ENCODE measurements at regions not wholly inside any gene's neighbourhood (a gene's known extent, or its start where the extent isn't known, plus 50 kb on each side); places are given as distances from the start of the nearest gene placed in this dataset.
"Not testable (repeated sequence)": the region's sequence is repeated elsewhere in the genome, so short reads cannot be mapped to it uniquely, and the experiment has no call there.

- H3K36me3 Mint-ChIP-seq (ENCODE audit: low read depth): no peaks in the 10 kb centered on the region
- H3K27ac Mint-ChIP-seq: no peak overlapping the region
- no peak overlapping the region for H3K4me3 Mint-ChIP-seq
- no peaks in the 10 kb centered on the region for H3K9me3 Mint-ChIP-seq
- no peaks in the 10 kb centered on the region for H3K27me3 Mint-ChIP-seq (ENCODE audit: low read depth)
- peaks cover 14% of the 10 kb centered on the region for H3K4me1 Mint-ChIP-seq (ENCODE audit: low read depth)
- no peak for DNase-seq (ENCODE audit: low spot score)
Observed at GRCh38 chrX:19198473-19198872, 76.2 kb upstream of the ADGRG2 start.

GRCh38 chrX:19202171-19202570 is 79.9 kb upstream of the ADGRG2 start:
- DNase-seq (ENCODE audit: low spot score): no peak
- no peak overlapping the region for H3K4me3 Mint-ChIP-seq
- H3K9me3 Mint-ChIP-seq: no peaks in the 10 kb centered on the region
- no peaks in the 10 kb centered on the region for H3K4me1 Mint-ChIP-seq (ENCODE audit: low read depth)
- H3K36me3 Mint-ChIP-seq (ENCODE audit: low read depth): no peaks in the 10 kb centered on the region
- no peak overlapping the region for H3K27ac Mint-ChIP-seq
- no peaks in the 10 kb centered on the region for H3K27me3 Mint-ChIP-seq (ENCODE audit: low read depth)

GRCh38 chrX:19204636-19205035 is 82.4 kb upstream of the ADGRG2 start:
- no peaks in the 10 kb centered on the region for H3K9me3 Mint-ChIP-seq
- no peak for DNase-seq (ENCODE audit: low spot score)
- no peak overlapping the region for H3K27ac Mint-ChIP-seq
- no peak overlapping the region for H3K4me3 Mint-ChIP-seq
- H3K36me3 Mint-ChIP-seq (ENCODE audit: low read depth): no peaks in the 10 kb centered on the region
- H3K27me3 Mint-ChIP-seq (ENCODE audit: low read depth): no peaks in the 10 kb centered on the region
- no peaks in the 10 kb centered on the region for H3K4me1 Mint-ChIP-seq (ENCODE audit: low read depth)

- Mint-ChIP-seq H3K4me3 (no peak overlapping the region), H3K27me3 (ENCODE audit: low read depth) (no peaks in the 10 kb centered on the region), H3K36me3 (ENCODE audit: low read depth) (no peaks in the 10 kb centered on the region), H3K27ac (no peak overlapping the region), H3K9me3 (no peaks in the 10 kb centered on the region), H3K4me1 (ENCODE audit: low read depth) (no peaks in the 10 kb centered on the region)
- DNase-seq (ENCODE audit: low spot score): no peak
Observed at GRCh38 chrX:19212037-19212436, 89.8 kb upstream of the ADGRG2 start.

DNA sequence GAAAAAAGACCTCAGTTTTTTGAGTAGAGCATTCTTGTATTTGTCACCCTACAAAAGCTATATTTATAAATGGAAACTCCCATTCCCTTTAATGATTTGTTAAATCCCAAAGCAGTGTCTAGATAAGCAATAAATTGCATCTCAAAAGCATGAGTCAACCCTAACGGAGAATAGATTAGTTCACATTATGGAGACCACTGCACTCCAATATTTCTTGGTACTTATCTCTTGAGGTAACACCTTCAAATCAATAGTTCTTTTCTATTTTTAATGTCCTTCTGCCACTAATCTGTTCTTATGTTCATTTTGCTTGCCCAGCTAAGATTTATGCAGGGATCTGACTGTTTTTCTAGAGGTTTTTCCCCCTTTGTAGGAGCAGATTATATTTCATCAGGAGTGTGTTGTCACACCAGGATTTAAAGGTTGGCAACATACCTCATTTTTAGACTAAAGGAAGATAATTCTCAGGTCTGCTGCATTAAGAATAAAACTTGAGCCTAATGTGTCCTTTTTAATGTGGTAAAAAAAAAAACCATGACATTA is 91.4 kb upstream of the ADGRG2 start:
- no peak for DNase-seq (ENCODE audit: low spot score)
- Mint-ChIP-seq H3K36me3 (ENCODE audit: low read depth) (no peaks in the 10 kb centered on the region), H3K4me1 (ENCODE audit: low read depth) (no peaks in the 10 kb centered on the region), H3K9me3 (no peaks in the 10 kb centered on the region), H3K4me3 (no peak overlapping the region), H3K27ac (no peak overlapping the region), H3K27me3 (ENCODE audit: low read depth) (no peaks in the 10 kb centered on the region)

GRCh38 chrX:19214311-19214710 is 92.0 kb upstream of the ADGRG2 start:
- Mint-ChIP-seq H3K27ac (no peak overlapping the region), H3K9me3 (no peaks in the 10 kb centered on the region), H3K4me3 (no peak overlapping the region), H3K27me3 (ENCODE audit: low read depth) (no peaks in the 10 kb centered on the region), H3K36me3 (ENCODE audit: low read depth) (no peaks in the 10 kb centered on the region), H3K4me1 (ENCODE audit: low read depth) (no peaks in the 10 kb centered on the region)
- no peak for DNase-seq (ENCODE audit: low spot score)

DNA sequence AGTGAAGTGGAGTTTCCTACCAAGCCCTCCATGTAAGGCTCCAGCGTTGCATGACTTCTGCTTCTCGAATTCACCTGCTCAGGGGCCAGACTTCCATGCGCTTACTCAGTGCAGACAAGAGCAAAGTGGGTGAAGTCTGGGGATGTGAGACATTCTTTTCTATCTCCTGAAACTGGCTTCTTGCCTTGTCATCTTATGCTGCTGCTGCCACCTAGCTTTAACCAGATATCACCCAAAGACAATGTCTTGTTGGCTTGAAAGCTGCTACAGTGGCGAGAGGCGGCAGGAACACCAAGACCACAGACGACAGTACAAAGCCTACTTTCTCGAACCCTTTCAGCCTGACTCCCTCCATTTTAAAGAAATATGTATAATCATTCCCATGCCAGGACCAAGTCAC is 103.6 kb upstream of the ADGRG2 start:
- H3K27ac Mint-ChIP-seq: no peak overlapping the region
- H3K36me3 Mint-ChIP-seq (ENCODE audit: low read depth): no peaks in the 10 kb centered on the region
- H3K9me3 Mint-ChIP-seq: no peaks in the 10 kb centered on the region
- H3K4me3 Mint-ChIP-seq: no peak overlapping the region
- H3K27me3 Mint-ChIP-seq (ENCODE audit: low read depth): no peaks in the 10 kb centered on the region
- H3K4me1 Mint-ChIP-seq (ENCODE audit: low read depth): no peaks in the 10 kb centered on the region
- no peak for DNase-seq (ENCODE audit: low spot score)

DNA sequence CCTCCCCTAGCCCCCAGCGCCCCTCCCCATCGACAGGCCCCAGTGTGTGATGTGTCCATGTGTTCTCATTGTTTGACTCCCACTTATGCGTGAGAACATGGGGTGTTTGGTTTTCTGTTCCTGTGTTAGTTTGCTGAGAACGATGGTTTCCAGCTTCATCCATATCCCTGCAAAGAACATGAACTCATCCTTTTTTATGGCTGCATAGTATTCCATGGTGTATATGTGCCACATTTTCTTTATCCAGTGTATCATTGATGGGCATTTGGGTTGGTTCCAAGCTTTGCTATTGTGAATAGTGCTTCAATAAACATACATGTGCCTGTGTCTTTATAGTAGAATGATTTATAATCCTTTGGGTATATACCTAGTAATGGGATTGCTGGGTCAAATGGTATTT is 107.6 kb upstream of the ADGRG2 start:
- not testable (repeated sequence) for H3K27ac Mint-ChIP-seq; DNase-seq (ENCODE audit: low spot score); H3K9me3 Mint-ChIP-seq; H3K4me3 Mint-ChIP-seq; H3K27me3 Mint-ChIP-seq (ENCODE audit: low read depth); H3K4me1 Mint-ChIP-seq (ENCODE audit: low read depth); H3K36me3 Mint-ChIP-seq (ENCODE audit: low read depth)

DNA sequence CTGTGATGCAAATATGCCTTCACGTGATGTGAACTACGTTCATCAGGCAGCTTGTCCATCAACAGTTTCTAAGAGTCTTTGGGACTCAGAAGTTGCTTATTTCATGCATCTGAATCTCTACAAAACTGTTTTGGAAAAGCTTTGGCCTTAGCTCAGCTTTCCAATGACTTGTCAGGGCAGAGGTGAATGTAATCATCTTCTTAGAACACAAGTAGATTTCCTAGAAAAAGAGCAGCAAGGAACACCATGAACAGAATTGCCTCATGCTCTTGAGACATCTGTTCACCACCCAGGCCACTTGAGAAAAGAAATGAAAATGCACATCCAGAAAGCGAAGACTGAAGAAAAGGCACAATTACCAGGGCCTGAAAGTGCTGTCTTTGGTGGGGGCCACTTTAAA is 105.8 kb upstream of the PDHA1 start:
- Mint-ChIP-seq H3K27ac (no peak overlapping the region), H3K27me3 (ENCODE audit: low read depth) (no peaks in the 10 kb centered on the region), H3K36me3 (ENCODE audit: low read depth) (no peaks in the 10 kb centered on the region), H3K9me3 (peaks cover 3% of the 10 kb centered on the region), H3K4me1 (ENCODE audit: low read depth) (no peaks in the 10 kb centered on the region), H3K4me3 (no peak overlapping the region)
- no peak for DNase-seq (ENCODE audit: low spot score)

DNA sequence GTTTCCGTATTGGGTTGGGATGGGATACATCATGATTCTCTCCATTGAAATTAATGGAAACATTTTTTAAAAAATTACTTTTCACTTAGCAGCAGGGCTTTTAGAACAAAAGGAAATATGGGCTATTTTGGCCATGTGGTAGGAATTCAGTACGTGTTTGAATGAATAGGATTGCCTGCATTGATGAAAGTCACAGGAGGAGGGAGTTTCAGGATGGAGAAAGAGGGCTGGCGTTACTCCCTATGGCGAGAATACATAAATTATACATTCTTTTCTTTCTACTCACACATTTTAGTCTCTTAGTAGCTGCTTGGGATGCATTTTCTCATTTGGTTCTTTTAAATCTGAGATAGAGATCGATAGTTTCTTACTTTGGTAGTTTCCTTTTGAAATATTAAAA is 100.3 kb upstream of the PDHA1 start:
- no peak overlapping the region for H3K4me3 Mint-ChIP-seq
- no peak overlapping the region for H3K27ac Mint-ChIP-seq
- H3K4me1 Mint-ChIP-seq (ENCODE audit: low read depth): no peaks in the 10 kb centered on the region
- H3K36me3 Mint-ChIP-seq (ENCODE audit: low read depth): no peaks in the 10 kb centered on the region
- peaks cover 3% of the 10 kb centered on the region for H3K9me3 Mint-ChIP-seq
- DNase-seq (ENCODE audit: low spot score): no peak
- no peaks in the 10 kb centered on the region for H3K27me3 Mint-ChIP-seq (ENCODE audit: low read depth)

- H3K36me3 Mint-ChIP-seq (ENCODE audit: low read depth); H3K27ac Mint-ChIP-seq; DNase-seq (ENCODE audit: low spot score); H3K27me3 Mint-ChIP-seq (ENCODE audit: low read depth); H3K4me3 Mint-ChIP-seq; H3K4me1 Mint-ChIP-seq (ENCODE audit: low read depth); H3K9me3 Mint-ChIP-seq: not testable (repeated sequence)
Observed at GRCh38 chrX:19244921-19245320, 98.8 kb upstream of the PDHA1 start.

GRCh38 chrX:19245711-19246269 is 97.9 kb upstream of the PDHA1 start:
- no peak overlapping the region for H3K27ac Mint-ChIP-seq
- H3K9me3 Mint-ChIP-seq: peaks cover 5% of the 10 kb centered on the region
- H3K36me3 Mint-ChIP-seq (ENCODE audit: low read depth): no peaks in the 10 kb centered on the region
- H3K27me3 Mint-ChIP-seq (ENCODE audit: low read depth): no peaks in the 10 kb centered on the region
- H3K4me3 Mint-ChIP-seq: no peak overlapping the region
- DNase-seq (ENCODE audit: low spot score): no peak
- no peaks in the 10 kb centered on the region for H3K4me1 Mint-ChIP-seq (ENCODE audit: low read depth)

GRCh38 chrX:19256986-19257385 is 86.7 kb upstream of the PDHA1 start:
- Mint-ChIP-seq H3K36me3 (ENCODE audit: low read depth) (no peaks in the 10 kb centered on the region), H3K9me3 (no peaks in the 10 kb centered on the region), H3K27ac (no peak overlapping the region), H3K27me3 (ENCODE audit: low read depth) (no peaks in the 10 kb centered on the region), H3K4me3 (no peak overlapping the region), H3K4me1 (ENCODE audit: low read depth) (no peaks in the 10 kb centered on the region)
- no peak for DNase-seq (ENCODE audit: low spot score)

GRCh38 chrX:19261026-19261425 is 82.7 kb upstream of the PDHA1 start:
- not testable (repeated sequence) for H3K4me1 Mint-ChIP-seq (ENCODE audit: low read depth); DNase-seq (ENCODE audit: low spot score); H3K27ac Mint-ChIP-seq; H3K27me3 Mint-ChIP-seq (ENCODE audit: low read depth); H3K36me3 Mint-ChIP-seq (ENCODE audit: low read depth); H3K4me3 Mint-ChIP-seq; H3K9me3 Mint-ChIP-seq

DNA sequence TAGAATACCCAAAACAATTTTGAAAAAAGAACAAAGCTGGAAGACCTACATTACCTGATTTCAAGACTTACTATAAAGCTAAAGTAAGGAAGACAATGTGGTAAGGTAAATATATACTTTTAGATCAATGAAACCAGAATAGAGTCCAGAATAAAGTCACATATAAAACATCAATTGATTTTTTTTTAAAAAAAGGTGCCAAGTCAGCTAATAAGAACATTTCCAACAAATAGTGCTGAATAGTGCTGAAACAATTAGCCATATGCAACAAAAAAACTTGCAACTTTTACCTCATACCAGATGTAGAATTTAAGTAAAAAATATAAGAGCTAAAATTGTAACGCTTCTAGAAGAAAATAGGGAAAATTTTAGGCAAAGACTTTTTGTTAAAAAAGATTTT is 73.0 kb upstream of the PDHA1 start:
- no peaks in the 10 kb centered on the region for H3K36me3 Mint-ChIP-seq (ENCODE audit: low read depth)
- no peak for DNase-seq (ENCODE audit: low spot score)
- H3K27me3 Mint-ChIP-seq (ENCODE audit: low read depth): peaks cover 2% of the 10 kb centered on the region
- no peak overlapping the region for H3K4me3 Mint-ChIP-seq
- no peaks in the 10 kb centered on the region for H3K4me1 Mint-ChIP-seq (ENCODE audit: low read depth)
- H3K27ac Mint-ChIP-seq: no peak overlapping the region
- no peaks in the 10 kb centered on the region for H3K9me3 Mint-ChIP-seq
